AG09309 (cell line): ENCODE measurements at regions not wholly inside any gene's neighbourhood (a gene's known extent, or its start where the extent isn't known, plus 50 kb on each side); places are given as distances from the start of the nearest gene placed in this dataset.

ENCODE experiments used
- DNase-seq: peaks from one replicate; pipeline ENCODE4 v3.0.0-alpha.2; 2010; ENCODE audit warnings: low read depth
- H3K4me3 ChIP-seq: 2 replicates; pipeline ENCODE4 v1.5.1; 2011; ENCODE audit warnings: mild to moderate bottlenecking, low read depth, low read length, moderate library complexity; ENCODE audit not compliant: control insufficient read depth
- CTCF ChIP-seq: IDR thresholded peaks from 2 replicates; pipeline ENCODE4 v1.5.1; 2011; ENCODE audit warnings: mild to moderate bottlenecking, low read depth, low read length, inconsistent platforms; ENCODE audit not compliant: insufficient read depth, control insufficient read depth; ENCODE audit errors: missing control alignments

- no peak for DNase-seq
- no peak overlapping the region for H3K4me3 ChIP-seq
These were observed 222.7 kb upstream of the NOVA1 start for GRCh38 chr14:26820572-26820971.

GRCh38 chr14:26828741-26829140 lies 230.9 kb upstream of the NOVA1 start:
- H3K4me3 ChIP-seq, result no peak overlapping the region
- TF ChIP-seq CTCF, result no peak
- no peak for DNase-seq

More at GRCh38 chr14:26820572-26820971, 222.7 kb upstream of the NOVA1 start:
- no peak for TF ChIP-seq CTCF

- no peak for TF ChIP-seq CTCF
- DNase-seq, result no peak
These were observed 235.9 kb upstream of the NOVA1 start for GRCh38 chr14:26833621-26834176.

DNA sequence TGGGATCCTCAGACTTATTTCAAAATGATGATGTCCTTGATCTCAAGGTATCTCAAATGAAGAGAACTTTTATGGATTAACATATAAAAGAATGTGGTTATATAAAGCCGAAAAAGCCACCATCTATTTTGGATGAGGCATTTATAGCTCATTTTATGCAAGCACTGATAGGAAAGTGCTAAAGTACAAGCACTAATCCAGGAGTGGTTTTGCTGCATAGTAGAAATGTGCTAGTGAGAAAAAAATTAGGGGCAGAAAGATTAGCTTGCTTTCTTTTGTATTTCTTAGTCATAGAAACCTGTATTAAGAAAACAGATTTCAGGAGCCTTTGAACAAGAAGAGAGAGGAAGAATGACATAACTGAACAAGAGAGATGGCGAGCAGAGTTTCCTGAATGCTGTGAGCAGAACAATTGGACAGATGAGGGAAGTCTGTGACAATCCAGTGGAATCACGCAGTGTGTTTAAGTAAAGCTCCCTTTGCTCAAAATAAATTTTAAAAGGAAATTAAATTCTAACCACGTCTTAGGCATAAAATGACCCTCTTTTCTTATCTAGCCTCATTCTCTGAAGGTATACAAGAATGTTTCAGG lies 238.2 kb upstream of the NOVA1 start:
- DNase-seq, result no peak
- no peak for TF ChIP-seq CTCF
- H3K4me3 ChIP-seq, result no peak overlapping the region

More at GRCh38 chr14:26833621-26834176, 235.9 kb upstream of the NOVA1 start:
- H3K4me3 ChIP-seq, result no peak overlapping the region

DNA sequence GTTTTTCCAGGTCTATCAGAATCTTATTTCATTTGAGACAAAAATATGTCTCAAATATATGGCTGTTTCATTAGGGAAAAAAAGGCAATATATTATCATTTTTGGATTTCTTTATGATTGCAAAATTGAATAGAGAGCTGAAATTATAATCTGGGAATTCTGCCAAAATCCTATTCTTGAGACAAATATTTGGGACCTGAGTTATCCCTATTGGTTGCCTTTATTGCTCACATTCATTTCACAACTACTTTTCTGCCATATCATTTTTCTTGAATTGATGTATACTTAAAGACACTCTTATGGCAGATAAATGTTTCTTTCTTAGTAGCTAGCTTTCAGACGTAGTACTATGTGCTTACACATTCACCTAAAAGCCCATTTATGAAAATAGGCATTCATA lies 241.6 kb upstream of the NOVA1 start:
- no peak for DNase-seq
- no peak overlapping the region for H3K4me3 ChIP-seq
- no peak for TF ChIP-seq CTCF

DNA sequence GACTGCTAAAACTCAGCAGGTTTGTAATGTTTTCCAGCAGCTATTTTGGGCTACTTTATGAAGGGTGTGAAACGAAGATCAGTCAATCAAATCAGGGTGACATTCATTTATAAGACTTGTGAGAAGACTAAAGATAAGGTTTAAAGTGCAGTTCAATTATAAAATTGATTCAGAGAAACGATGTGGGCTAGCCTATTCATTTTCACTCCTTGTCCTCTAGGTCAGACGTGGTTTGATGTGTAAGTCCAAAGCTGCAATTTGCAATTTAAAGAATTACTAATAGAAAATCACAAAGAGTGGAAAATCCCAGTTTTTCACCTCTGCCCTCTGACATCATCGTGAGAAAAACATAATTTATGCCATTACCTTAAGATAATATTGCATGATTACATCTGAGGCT lies 243.5 kb upstream of the NOVA1 start:
- no peak overlapping the region for H3K4me3 ChIP-seq
- DNase-seq, result no peak
- TF ChIP-seq CTCF, result no peak
